ENCODE measurements at regions not wholly inside any gene's neighbourhood (a gene's known extent, or its start where the extent isn't known, plus 50 kb on each side); places are given as distances from the start of the nearest gene placed in this dataset.

DNA sequence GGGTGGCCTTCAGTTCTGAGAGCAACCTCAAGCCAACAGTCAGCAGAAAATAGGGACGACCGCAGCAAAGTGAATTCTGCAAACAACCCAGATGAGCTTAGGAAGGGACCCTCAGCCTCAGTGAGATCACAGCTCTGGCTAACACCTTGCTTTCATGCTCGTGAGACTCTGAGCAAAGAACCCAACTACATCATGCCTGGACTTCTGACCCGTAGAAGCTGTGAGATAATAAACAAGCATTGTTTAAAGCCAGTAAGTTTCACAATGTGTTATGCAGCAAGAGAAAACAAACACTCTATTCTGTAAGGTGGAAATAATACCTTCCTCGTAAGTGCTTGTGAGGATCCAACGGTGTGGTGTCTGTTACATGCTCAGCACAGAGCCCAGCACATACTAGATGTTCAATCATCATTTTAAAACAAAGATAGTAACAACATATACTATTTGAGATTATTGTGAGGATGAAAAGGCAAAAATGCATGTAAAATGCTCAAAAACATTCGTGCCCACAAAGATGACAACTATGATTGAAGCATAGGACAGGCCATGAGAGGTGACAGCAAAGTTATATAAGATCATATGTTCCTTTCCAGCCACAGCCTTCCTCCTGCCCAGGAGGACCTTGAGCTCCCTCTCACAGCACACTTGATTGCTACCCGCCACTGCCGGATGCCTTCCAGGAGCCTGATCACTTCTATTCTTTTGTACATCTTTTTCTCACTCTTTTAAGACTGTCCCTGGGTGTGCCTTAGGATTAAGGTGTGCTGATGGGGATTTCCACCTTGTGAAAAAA is 433.3 kb downstream of the BUD13 start:
- TF ChIP-seq TEAD4 (IDR thresholded peaks at IDR 0.05): no peak
- TF ChIP-seq CEBPB (IDR thresholded peaks at IDR 0.05): no peak
- no peak for TF ChIP-seq CREB1 (IDR thresholded peaks at IDR 0.05; ENCODE audit: low read depth)
- TF ChIP-seq EGR1 (IDR thresholded peaks at IDR 0.05): no peak
- TF ChIP-seq NFIC (IDR thresholded peaks at IDR 0.05): no peak
- TF ChIP-seq USF1 (IDR thresholded peaks at IDR 0.05): no peak
- TF ChIP-seq, protein P1, sequence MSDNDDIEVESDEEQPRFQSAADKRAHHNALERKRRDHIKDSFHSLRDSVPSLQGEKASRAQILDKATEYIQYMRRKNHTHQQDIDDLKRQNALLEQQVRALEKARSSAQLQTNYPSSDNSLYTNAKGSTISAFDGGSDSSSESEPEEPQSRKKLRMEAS (IDR thresholded peaks at IDR 0.05): no peak
- no peak for TF ChIP-seq FOXM1 (IDR thresholded peaks at IDR 0.05; ENCODE audit: borderline replicate concordance, low read depth)
- no peak for TF ChIP-seq EP300 (IDR thresholded peaks at IDR 0.05; ENCODE audit: borderline replicate concordance)
- TF ChIP-seq ZBTB7A (IDR thresholded peaks at IDR 0.05; ENCODE audit: low read depth): no peak
- no peak for TF ChIP-seq TCF12 (IDR thresholded peaks at IDR 0.05; ENCODE audit: low read depth)
- TF ChIP-seq RAD21 (IDR thresholded peaks at IDR 0.05; ENCODE audit: low read depth): no peak

GRCh38 chr11:116336540-116336939 is 436.2 kb downstream of the BUD13 start:
- TF ChIP-seq RAD21 (IDR thresholded peaks at IDR 0.05; ENCODE audit: low read depth) (no peak), FOXM1 (IDR thresholded peaks at IDR 0.05; ENCODE audit: borderline replicate concordance, low read depth) (no peak), TEAD4 (IDR thresholded peaks at IDR 0.05) (no peak), CEBPB (IDR thresholded peaks at IDR 0.05) (no peak), TCF12 (IDR thresholded peaks at IDR 0.05; ENCODE audit: low read depth) (no peak), EGR1 (IDR thresholded peaks at IDR 0.05) (no peak), EP300 (IDR thresholded peaks at IDR 0.05; ENCODE audit: borderline replicate concordance) (no peak), TAF1 (IDR thresholded peaks at IDR 0.05; ENCODE audit: low read depth) (no peak), USF1 (IDR thresholded peaks at IDR 0.05) (no peak), CREB1 (IDR thresholded peaks at IDR 0.05; ENCODE audit: low read depth) (no peak)
- TF ChIP-seq, protein P2, sequence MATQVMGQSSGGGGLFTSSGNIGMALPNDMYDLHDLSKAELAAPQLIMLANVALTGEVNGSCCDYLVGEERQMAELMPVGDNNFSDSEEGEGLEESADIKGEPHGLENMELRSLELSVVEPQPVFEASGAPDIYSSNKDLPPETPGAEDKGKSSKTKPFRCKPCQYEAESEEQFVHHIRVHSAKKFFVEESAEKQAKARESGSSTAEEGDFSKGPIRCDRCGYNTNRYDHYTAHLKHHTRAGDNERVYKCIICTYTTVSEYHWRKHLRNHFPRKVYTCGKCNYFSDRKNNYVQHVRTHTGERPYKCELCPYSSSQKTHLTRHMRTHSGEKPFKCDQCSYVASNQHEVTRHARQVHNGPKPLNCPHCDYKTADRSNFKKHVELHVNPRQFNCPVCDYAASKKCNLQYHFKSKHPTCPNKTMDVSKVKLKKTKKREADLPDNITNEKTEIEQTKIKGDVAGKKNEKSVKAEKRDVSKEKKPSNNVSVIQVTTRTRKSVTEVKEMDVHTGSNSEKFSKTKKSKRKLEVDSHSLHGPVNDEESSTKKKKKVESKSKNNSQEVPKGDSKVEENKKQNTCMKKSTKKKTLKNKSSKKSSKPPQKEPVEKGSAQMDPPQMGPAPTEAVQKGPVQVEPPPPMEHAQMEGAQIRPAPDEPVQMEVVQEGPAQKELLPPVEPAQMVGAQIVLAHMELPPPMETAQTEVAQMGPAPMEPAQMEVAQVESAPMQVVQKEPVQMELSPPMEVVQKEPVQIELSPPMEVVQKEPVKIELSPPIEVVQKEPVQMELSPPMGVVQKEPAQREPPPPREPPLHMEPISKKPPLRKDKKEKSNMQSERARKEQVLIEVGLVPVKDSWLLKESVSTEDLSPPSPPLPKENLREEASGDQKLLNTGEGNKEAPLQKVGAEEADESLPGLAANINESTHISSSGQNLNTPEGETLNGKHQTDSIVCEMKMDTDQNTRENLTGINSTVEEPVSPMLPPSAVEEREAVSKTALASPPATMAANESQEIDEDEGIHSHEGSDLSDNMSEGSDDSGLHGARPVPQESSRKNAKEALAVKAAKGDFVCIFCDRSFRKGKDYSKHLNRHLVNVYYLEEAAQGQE (IDR thresholded peaks at IDR 0.05; ENCODE audit: low read depth): no peak
- TF ChIP-seq, protein P1 (IDR thresholded peaks at IDR 0.05): no peak

GRCh38 chr11:116335891-116336290 is 436.9 kb downstream of the BUD13 start:
- TF ChIP-seq, protein P1 (IDR thresholded peaks at IDR 0.05): no peak
- no peak for TF ChIP-seq EP300 (IDR thresholded peaks at IDR 0.05; ENCODE audit: borderline replicate concordance)
- TF ChIP-seq TCF12 (IDR thresholded peaks at IDR 0.05; ENCODE audit: low read depth): no peak
- TF ChIP-seq EGR1 (IDR thresholded peaks at IDR 0.05): no peak
- no peak for TF ChIP-seq TAF1 (IDR thresholded peaks at IDR 0.05; ENCODE audit: low read depth)
- no peak for TF ChIP-seq FOXM1 (IDR thresholded peaks at IDR 0.05; ENCODE audit: borderline replicate concordance, low read depth)
- TF ChIP-seq CREB1 (IDR thresholded peaks at IDR 0.05; ENCODE audit: low read depth): no peak
- no peak for TF ChIP-seq USF1 (IDR thresholded peaks at IDR 0.05)
- TF ChIP-seq YY1 (IDR thresholded peaks at IDR 0.05; ENCODE audit: low read depth): no peak
- no peak for TF ChIP-seq TEAD4 (IDR thresholded peaks at IDR 0.05)
- no peak for TF ChIP-seq CEBPB (IDR thresholded peaks at IDR 0.05)
- TF ChIP-seq NFIC (IDR thresholded peaks at IDR 0.05): no peak
- TF ChIP-seq RAD21 (IDR thresholded peaks at IDR 0.05; ENCODE audit: low read depth): no peak

DNA sequence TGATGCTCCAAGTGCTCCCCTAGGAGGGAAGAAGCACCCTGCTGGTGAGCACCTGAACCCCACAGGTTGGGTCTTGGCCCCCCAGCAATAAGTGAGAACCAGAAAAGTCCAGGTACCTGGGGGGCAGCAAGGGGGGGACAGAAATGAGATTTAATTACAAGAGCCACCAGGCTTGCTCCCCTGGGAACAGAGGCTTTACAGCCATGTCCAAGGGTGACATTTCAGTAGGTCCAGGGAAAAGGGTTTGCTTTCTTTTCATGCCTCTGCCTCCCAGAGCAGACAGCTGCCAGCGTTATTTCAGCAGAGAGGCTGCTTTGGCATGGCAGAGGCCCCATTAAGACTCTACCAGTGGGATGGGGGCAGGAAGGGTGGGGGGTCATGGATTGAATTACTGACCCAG is 437.7 kb downstream of the BUD13 start:
- no peak for TF ChIP-seq TCF12 (IDR thresholded peaks at IDR 0.05; ENCODE audit: low read depth)
- no peak for TF ChIP-seq TEAD4 (IDR thresholded peaks at IDR 0.05)
- TF ChIP-seq, protein P1 (IDR thresholded peaks at IDR 0.05): no peak
- no peak for TF ChIP-seq YY1 (IDR thresholded peaks at IDR 0.05; ENCODE audit: low read depth)
- no peak for TF ChIP-seq NFIC (IDR thresholded peaks at IDR 0.05)
- no peak for TF ChIP-seq CEBPB (IDR thresholded peaks at IDR 0.05)
- TF ChIP-seq CREB1 (IDR thresholded peaks at IDR 0.05; ENCODE audit: low read depth): no peak
- TF ChIP-seq USF1 (IDR thresholded peaks at IDR 0.05): no peak
- no peak for TF ChIP-seq TAF1 (IDR thresholded peaks at IDR 0.05; ENCODE audit: low read depth)
- no peak for TF ChIP-seq EP300 (IDR thresholded peaks at IDR 0.05; ENCODE audit: borderline replicate concordance)
- TF ChIP-seq RAD21 (IDR thresholded peaks at IDR 0.05; ENCODE audit: low read depth): no peak
- TF ChIP-seq FOXM1 (IDR thresholded peaks at IDR 0.05; ENCODE audit: borderline replicate concordance, low read depth): no peak
- TF ChIP-seq, protein P2 (IDR thresholded peaks at IDR 0.05; ENCODE audit: low read depth): no peak
- no peak for TF ChIP-seq ZBTB7A (IDR thresholded peaks at IDR 0.05; ENCODE audit: low read depth)
- no peak for TF ChIP-seq EGR1 (IDR thresholded peaks at IDR 0.05)

Data from Ishikawa (cell line).